SK-N-SH (cell line): ENCODE measurements at regions not wholly inside any gene's neighbourhood (a gene's known extent, or its start where the extent isn't known, plus 50 kb on each side); places are given as distances from the start of the nearest gene placed in this dataset.
A peak's percentile ranks its signal among the peaks of the same experiment; 100 is the strongest.

Source experiments
- CHD2 ChIP-seq: fragments of 150-350 bp; IDR thresholded peaks from 2 replicates; pipeline ENCODE4 v1.6.1; 2018; ENCODE audit warnings: low read length; ENCODE audit not compliant: partially characterized antibody
- CTCF ChIP-seq: fragments of 200-600 bp; sonication (generic); IDR thresholded peaks from 2 replicates; pipeline ENCODE4 v1.6.1; 2017; ENCODE audit warnings: antibody characterized with exemption, mild to moderate bottlenecking, moderate library complexity
- FOXM1 ChIP-seq: IDR thresholded peaks from 2 replicates; pipeline ENCODE4 v1.4.0; 2012; ENCODE audit warnings: low read depth, mild to moderate bottlenecking
- NRF1 ChIP-seq: IDR thresholded peaks from 2 replicates; pipeline ENCODE4 v1.6.1; 2012; ENCODE audit warnings: low read depth, mild to moderate bottlenecking, low read length
- POLR2AphosphoS5 ChIP-seq: IDR thresholded peaks from 2 replicates; pipeline ENCODE4 v1.6.1; 2012; ENCODE audit warnings: low read depth, low read length
- SIN3A ChIP-seq: IDR thresholded peaks from 2 replicates; pipeline ENCODE4 v1.6.1; 2012; ENCODE audit warnings: low read depth, mild to moderate bottlenecking, low read length, moderate library complexity, borderline replicate concordance
- TAF1 ChIP-seq: IDR thresholded peaks from 2 replicates; pipeline ENCODE4 v1.6.1; 2012; ENCODE audit warnings: low read depth, mild to moderate bottlenecking, low read length, moderate library complexity, borderline replicate concordance
- USF2 ChIP-seq: fragments of 150-350 bp; IDR thresholded peaks from 2 replicates; pipeline ENCODE4 v1.6.1; 2017; ENCODE audit warnings: antibody characterized with exemption, low read length, low read depth, borderline replicate concordance
- YY1 ChIP-seq: IDR thresholded peaks from 2 replicates; pipeline ENCODE4 v1.4.0; 2012; ENCODE audit warnings: low read depth, mild to moderate bottlenecking
- TF ChIP-seq, protein P1 (sequence below): IDR thresholded peaks from 2 replicates; pipeline ENCODE4 v1.6.1; 2012; ENCODE audit warnings: mild to moderate bottlenecking, low read depth, low read length, moderate library complexity
- TF ChIP-seq, protein P2 (sequence below): IDR thresholded peaks from 2 replicates; pipeline ENCODE4 v1.4.0; 2012; ENCODE audit warnings: low read depth

DNA sequence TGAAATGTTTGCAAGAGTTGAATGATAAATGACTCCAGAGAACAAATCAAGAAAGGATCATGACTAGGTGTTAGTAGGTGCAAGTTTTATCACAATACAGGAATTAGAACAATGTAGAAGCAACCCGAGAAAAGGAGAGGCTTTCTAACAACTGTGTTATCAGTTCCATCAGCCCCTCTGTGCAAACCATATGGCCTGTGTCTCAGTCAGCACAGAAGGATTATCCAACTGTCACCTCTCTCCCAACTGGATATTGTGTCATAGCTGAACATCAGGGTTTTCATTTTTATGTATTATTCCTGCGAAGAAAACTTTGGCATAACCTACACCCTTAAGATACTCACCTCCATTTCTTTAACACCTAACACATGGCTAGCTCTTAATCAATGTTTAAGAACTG is 321.6 kb upstream of the RND3 start:
- TF ChIP-seq, protein P1, sequence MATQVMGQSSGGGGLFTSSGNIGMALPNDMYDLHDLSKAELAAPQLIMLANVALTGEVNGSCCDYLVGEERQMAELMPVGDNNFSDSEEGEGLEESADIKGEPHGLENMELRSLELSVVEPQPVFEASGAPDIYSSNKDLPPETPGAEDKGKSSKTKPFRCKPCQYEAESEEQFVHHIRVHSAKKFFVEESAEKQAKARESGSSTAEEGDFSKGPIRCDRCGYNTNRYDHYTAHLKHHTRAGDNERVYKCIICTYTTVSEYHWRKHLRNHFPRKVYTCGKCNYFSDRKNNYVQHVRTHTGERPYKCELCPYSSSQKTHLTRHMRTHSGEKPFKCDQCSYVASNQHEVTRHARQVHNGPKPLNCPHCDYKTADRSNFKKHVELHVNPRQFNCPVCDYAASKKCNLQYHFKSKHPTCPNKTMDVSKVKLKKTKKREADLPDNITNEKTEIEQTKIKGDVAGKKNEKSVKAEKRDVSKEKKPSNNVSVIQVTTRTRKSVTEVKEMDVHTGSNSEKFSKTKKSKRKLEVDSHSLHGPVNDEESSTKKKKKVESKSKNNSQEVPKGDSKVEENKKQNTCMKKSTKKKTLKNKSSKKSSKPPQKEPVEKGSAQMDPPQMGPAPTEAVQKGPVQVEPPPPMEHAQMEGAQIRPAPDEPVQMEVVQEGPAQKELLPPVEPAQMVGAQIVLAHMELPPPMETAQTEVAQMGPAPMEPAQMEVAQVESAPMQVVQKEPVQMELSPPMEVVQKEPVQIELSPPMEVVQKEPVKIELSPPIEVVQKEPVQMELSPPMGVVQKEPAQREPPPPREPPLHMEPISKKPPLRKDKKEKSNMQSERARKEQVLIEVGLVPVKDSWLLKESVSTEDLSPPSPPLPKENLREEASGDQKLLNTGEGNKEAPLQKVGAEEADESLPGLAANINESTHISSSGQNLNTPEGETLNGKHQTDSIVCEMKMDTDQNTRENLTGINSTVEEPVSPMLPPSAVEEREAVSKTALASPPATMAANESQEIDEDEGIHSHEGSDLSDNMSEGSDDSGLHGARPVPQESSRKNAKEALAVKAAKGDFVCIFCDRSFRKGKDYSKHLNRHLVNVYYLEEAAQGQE, result no peak
- TF ChIP-seq CTCF (no peak), NRF1 (no peak), YY1 (no peak), CHD2 (peak; percentile 44), USF2 (no peak), POLR2AphosphoS5 (no peak), SIN3A (no peak), FOXM1 (no peak), TAF1 (no peak)
- TF ChIP-seq, protein P2, sequence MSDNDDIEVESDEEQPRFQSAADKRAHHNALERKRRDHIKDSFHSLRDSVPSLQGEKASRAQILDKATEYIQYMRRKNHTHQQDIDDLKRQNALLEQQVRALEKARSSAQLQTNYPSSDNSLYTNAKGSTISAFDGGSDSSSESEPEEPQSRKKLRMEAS, result no peak
